Skeletal muscle tissue (tissue), 3 donors: ENCODE measurements at regions not wholly inside any gene's neighbourhood (a gene's known extent, or its start where the extent isn't known, plus 50 kb on each side); places are given as distances from the start of the nearest gene placed in this dataset.
"Not testable (repeated sequence)": the region's sequence is repeated elsewhere in the genome, so short reads cannot be mapped to it uniquely, and the experiment has no call there.

Source experiments
- H3K27ac ChIP-seq: one replicate; pipeline ENCODE4 v1.7.0; 2013; ENCODE audit warnings: mild to moderate bottlenecking, low read depth, low read length, inconsistent platforms
- H3K27me3 ChIP-seq, 3 donors: one replicate each; pipeline ENCODE4 v1.7.0; 2013; ENCODE audit warnings: low read length in 3 of 3; ENCODE audit not compliant: control insufficient read depth in 3 of 3, insufficient read depth in 3 of 3
- H3K36me3 ChIP-seq, 3 donors: one replicate each; pipeline ENCODE4 v1.7.0; 2013; ENCODE audit warnings: low read length in 3 of 3; ENCODE audit not compliant: control insufficient read depth in 3 of 3, insufficient read depth in 3 of 3
- H3K4me1 ChIP-seq, 3 donors: one replicate each; pipeline ENCODE4 v1.7.0; 2013; ENCODE audit warnings: low read length in 3 of 3, mild to moderate bottlenecking in 3 of 3; ENCODE audit not compliant: control insufficient read depth in 3 of 3, insufficient read depth in 3 of 3
- H3K4me3 ChIP-seq, 3 donors: one replicate each; pipeline ENCODE4 v1.7.0; 2013; ENCODE audit warnings: low read length in 3 of 3
- H3K9ac ChIP-seq, 3 donors: one replicate each; pipeline ENCODE4 v1.7.0; 2013; ENCODE audit warnings: low read length in 3 of 3, mild to moderate bottlenecking in 3 of 3, moderate library complexity in 2 of 3, low read depth in 1 of 3
- H3K9me3 ChIP-seq, 3 donors: one replicate each; pipeline ENCODE4 v1.7.0; 2013; ENCODE audit warnings: low read length in 3 of 3; ENCODE audit not compliant: control insufficient read depth in 3 of 3
- donor health status: Osteomylitis.

GRCh38 chr1:94668528-94668927 lies 127.0 kb upstream of the F3 start:
- H3K9me3 ChIP-seq = no peaks in the 10 kb centered on the region
- H3K27ac ChIP-seq = no peak overlapping the region
- no peaks in the 10 kb centered on the region for H3K27me3 ChIP-seq
- no peak overlapping the region for H3K4me3 ChIP-seq
- no peaks in the 10 kb centered on the region for H3K36me3 ChIP-seq
- no peaks in the 10 kb centered on the region for H3K4me1 ChIP-seq
- H3K9ac ChIP-seq = no peak overlapping the region

GRCh38 chr1:94667818-94668217 lies 126.3 kb upstream of the F3 start:
- no peak overlapping the region for H3K27ac ChIP-seq
- H3K9ac ChIP-seq = no peak overlapping the region
- H3K36me3 ChIP-seq = no peaks in the 10 kb centered on the region
- H3K9me3 ChIP-seq = no peaks in the 10 kb centered on the region
- no peaks in the 10 kb centered on the region for H3K27me3 ChIP-seq
- no peaks in the 10 kb centered on the region for H3K4me1 ChIP-seq
- H3K4me3 ChIP-seq = no peak overlapping the region

GRCh38 chr1:94666797-94667196 lies 125.2 kb upstream of the F3 start:
- no peak overlapping the region for H3K9ac ChIP-seq
- no peaks in the 10 kb centered on the region for H3K36me3 ChIP-seq
- no peak overlapping the region for H3K4me3 ChIP-seq
- H3K27ac ChIP-seq = no peak overlapping the region
- H3K4me1 ChIP-seq = no peaks in the 10 kb centered on the region
- H3K27me3 ChIP-seq = no peaks in the 10 kb centered on the region
- H3K9me3 ChIP-seq = no peaks in the 10 kb centered on the region

- Histone ChIP-seq H3K4me1 (no peaks in the 10 kb centered on the region), H3K27ac (no peak overlapping the region), H3K36me3 (no peaks in the 10 kb centered on the region), H3K27me3 (no peaks in the 10 kb centered on the region), H3K9me3 (no peaks in the 10 kb centered on the region), H3K4me3 (no peak overlapping the region), H3K9ac (no peak overlapping the region)
Observed at GRCh38 chr1:94661431-94661932, 119.9 kb upstream of the F3 start.

GRCh38 chr1:94660994-94661393 lies 119.4 kb upstream of the F3 start:
- H3K27ac ChIP-seq = no peak overlapping the region
- H3K4me3 ChIP-seq = no peak overlapping the region
- no peak overlapping the region for H3K9ac ChIP-seq
- H3K27me3 ChIP-seq = no peaks in the 10 kb centered on the region
- H3K4me1 ChIP-seq = no peaks in the 10 kb centered on the region
- no peaks in the 10 kb centered on the region for H3K9me3 ChIP-seq
- no peaks in the 10 kb centered on the region for H3K36me3 ChIP-seq

GRCh38 chr1:94660258-94660657 lies 118.7 kb upstream of the F3 start:
- Histone ChIP-seq H3K36me3 (no peaks in the 10 kb centered on the region), H3K4me3 (no peak overlapping the region), H3K27me3 (no peaks in the 10 kb centered on the region), H3K9me3 (no peaks in the 10 kb centered on the region), H3K27ac (no peak overlapping the region), H3K9ac (no peak overlapping the region), H3K4me1 (no peaks in the 10 kb centered on the region)

- not testable (repeated sequence) for H3K27me3 ChIP-seq, H3K4me3 ChIP-seq, H3K4me1 ChIP-seq, H3K9me3 ChIP-seq, H3K9ac ChIP-seq, H3K36me3 ChIP-seq, H3K27ac ChIP-seq
Observed at GRCh38 chr1:94659202-94659601, 117.6 kb upstream of the F3 start.

GRCh38 chr1:94658221-94658620 lies 116.7 kb upstream of the F3 start:
- H3K4me3 ChIP-seq = no peak overlapping the region
- H3K9ac ChIP-seq = no peak overlapping the region
- H3K36me3 ChIP-seq = no peaks in the 10 kb centered on the region
- no peaks in the 10 kb centered on the region for H3K9me3 ChIP-seq
- H3K27ac ChIP-seq = no peak overlapping the region
- H3K4me1 ChIP-seq = no peaks in the 10 kb centered on the region
- no peaks in the 10 kb centered on the region for H3K27me3 ChIP-seq

- not testable (repeated sequence) for H3K9ac ChIP-seq, H3K9me3 ChIP-seq, H3K36me3 ChIP-seq, H3K4me1 ChIP-seq, H3K27ac ChIP-seq, H3K27me3 ChIP-seq, H3K4me3 ChIP-seq
Observed at GRCh38 chr1:94657776-94658175, 116.2 kb upstream of the F3 start.

GRCh38 chr1:94656967-94657366 lies 115.4 kb upstream of the F3 start:
- Histone ChIP-seq H3K9ac (no peak overlapping the region), H3K36me3 (no peaks in the 10 kb centered on the region), H3K4me3 (no peak overlapping the region), H3K27me3 (no peaks in the 10 kb centered on the region), H3K4me1 (no peaks in the 10 kb centered on the region), H3K9me3 (no peaks in the 10 kb centered on the region), H3K27ac (no peak overlapping the region)

GRCh38 chr1:94654919-94655318 lies 113.4 kb upstream of the F3 start:
- no peak overlapping the region for H3K27ac ChIP-seq
- no peak overlapping the region for H3K9ac ChIP-seq
- no peaks in the 10 kb centered on the region for H3K27me3 ChIP-seq
- H3K4me1 ChIP-seq = no peaks in the 10 kb centered on the region
- no peaks in the 10 kb centered on the region for H3K9me3 ChIP-seq
- no peaks in the 10 kb centered on the region for H3K36me3 ChIP-seq
- H3K4me3 ChIP-seq = no peak overlapping the region
